Naive thymus-derived CD4-positive, alpha-beta T cell (primary cell): ENCODE measurements at regions not wholly inside any gene's neighbourhood (a gene's known extent, or its start where the extent isn't known, plus 50 kb on each side); places are given as distances from the start of the nearest gene placed in this dataset.

ENCODE experiments used
- ATAC-seq: fragments of 150-1000 bp; cut with Tn5 transposase; 2 replicates; pipeline ENCODE4 v1.10.0; 2021; ENCODE audit warnings: mild to moderate bottlenecking, moderate library complexity
- CTCF ChIA-PET: fragments of 350-600 bp; sonication (Branson Sonifier 250); formaldehyde crosslinking; loops from one replicate; lab custom pipeline; 2021; ENCODE audit warnings: antibody characterized with exemption; lab: Charles Lee
- POLR2A ChIA-PET: fragments of 350-600 bp; sonication (Branson Sonifier 250); formaldehyde crosslinking; loops from one replicate; lab custom pipeline; 2021; ENCODE audit warnings: antibody characterized with exemption, inconsistent platforms; lab: Charles Lee
- DNase-seq, 9 donors: peaks; one replicate each; pipeline versions ENCODE4 v3.0.0 to v3.0.0-alpha.2; 2020 to 2022; ENCODE audit warnings: mixed read lengths in 1 of 9
- H3K27ac ChIP-seq: one replicate; pipeline ENCODE4 v1.7.0; 2013; ENCODE audit warnings: mild to moderate bottlenecking, low read depth, low read length, moderate library complexity
- H3K27me3 ChIP-seq, 2 donors: one replicate each; pipeline ENCODE4 v1.7.0; 2013; ENCODE audit warnings: low read length in 2 of 2, mild to moderate bottlenecking in 2 of 2, moderate library complexity in 2 of 2; ENCODE audit not compliant: control insufficient read depth in 2 of 2, insufficient read depth in 2 of 2
- H3K36me3 ChIP-seq, 3 experiments: 1 replicate in 2 of 3; 2 replicates in 1 of 3; pipeline ENCODE4 v1.7.0; 2013; ENCODE audit warnings: low read length in 3 of 3, mild to moderate bottlenecking in 3 of 3, moderate library complexity in 1 of 3; ENCODE audit not compliant: insufficient read depth in 3 of 3, control insufficient read depth in 2 of 3
- H3K4me1 ChIP-seq, 2 donors: one replicate each; pipeline ENCODE4 v1.7.0; 2013; ENCODE audit warnings: low read length in 2 of 2, mild to moderate bottlenecking in 2 of 2, moderate library complexity in 1 of 2; ENCODE audit not compliant: control insufficient read depth in 2 of 2, insufficient read depth in 2 of 2
- H3K4me3 ChIP-seq: 2 replicates; pipeline ENCODE4 v1.7.0; 2013; ENCODE audit warnings: mild to moderate bottlenecking, low read length
- H3K9me3 ChIP-seq, 3 experiments: 1 replicate in 2 of 3; 2 replicates in 1 of 3; pipeline ENCODE4 v1.7.0; 2013; ENCODE audit warnings: low read length in 3 of 3; ENCODE audit not compliant: control insufficient read depth in 2 of 3
- H3K27ac Mint-ChIP-seq, 9 donors: one replicate each; pipeline ENCODE4 v1.8.0; 2020 to 2022; ENCODE audit warnings: mixed read lengths in 9 of 9, mild to moderate bottlenecking in 8 of 9, moderate library complexity in 5 of 9, inconsistent platforms in 2 of 9
- H3K27me3 Mint-ChIP-seq, 5 donors: one replicate each; pipeline ENCODE4 v1.8.0; 2021 to 2022; ENCODE audit warnings: mixed read lengths in 5 of 5, mild to moderate bottlenecking in 1 of 5
- H3K36me3 Mint-ChIP-seq, 5 donors: one replicate each; pipeline ENCODE4 v1.8.0; 2020 to 2022; ENCODE audit warnings: mixed read lengths in 5 of 5, mild to moderate bottlenecking in 3 of 5, inconsistent platforms in 1 of 5
- H3K4me1 Mint-ChIP-seq, 7 donors: one replicate each; pipeline ENCODE4 v1.8.0; 2020 to 2022; ENCODE audit warnings: mixed read lengths in 7 of 7, mild to moderate bottlenecking in 3 of 7, inconsistent platforms in 1 of 7
- H3K4me3 Mint-ChIP-seq, 10 donors: one replicate each; pipeline ENCODE4 v1.8.0; 2020 to 2022; ENCODE audit warnings: mild to moderate bottlenecking in 10 of 10, mixed read lengths in 10 of 10, moderate library complexity in 6 of 10, inconsistent platforms in 2 of 10
- H3K9me3 Mint-ChIP-seq, 11 donors: one replicate each; pipeline ENCODE4 v1.8.0; 2020 to 2022; ENCODE audit warnings: mixed read lengths in 11 of 11, mild to moderate bottlenecking in 4 of 11, inconsistent platforms in 1 of 11, moderate library complexity in 1 of 11
- intact Hi-C, 2 donors: fragments of 100-400 bp; cut with micrococcal nuclease; formaldehyde crosslinking; loops; one replicate each; pipeline ENCODE4 v1.15.1; 2023

DNA sequence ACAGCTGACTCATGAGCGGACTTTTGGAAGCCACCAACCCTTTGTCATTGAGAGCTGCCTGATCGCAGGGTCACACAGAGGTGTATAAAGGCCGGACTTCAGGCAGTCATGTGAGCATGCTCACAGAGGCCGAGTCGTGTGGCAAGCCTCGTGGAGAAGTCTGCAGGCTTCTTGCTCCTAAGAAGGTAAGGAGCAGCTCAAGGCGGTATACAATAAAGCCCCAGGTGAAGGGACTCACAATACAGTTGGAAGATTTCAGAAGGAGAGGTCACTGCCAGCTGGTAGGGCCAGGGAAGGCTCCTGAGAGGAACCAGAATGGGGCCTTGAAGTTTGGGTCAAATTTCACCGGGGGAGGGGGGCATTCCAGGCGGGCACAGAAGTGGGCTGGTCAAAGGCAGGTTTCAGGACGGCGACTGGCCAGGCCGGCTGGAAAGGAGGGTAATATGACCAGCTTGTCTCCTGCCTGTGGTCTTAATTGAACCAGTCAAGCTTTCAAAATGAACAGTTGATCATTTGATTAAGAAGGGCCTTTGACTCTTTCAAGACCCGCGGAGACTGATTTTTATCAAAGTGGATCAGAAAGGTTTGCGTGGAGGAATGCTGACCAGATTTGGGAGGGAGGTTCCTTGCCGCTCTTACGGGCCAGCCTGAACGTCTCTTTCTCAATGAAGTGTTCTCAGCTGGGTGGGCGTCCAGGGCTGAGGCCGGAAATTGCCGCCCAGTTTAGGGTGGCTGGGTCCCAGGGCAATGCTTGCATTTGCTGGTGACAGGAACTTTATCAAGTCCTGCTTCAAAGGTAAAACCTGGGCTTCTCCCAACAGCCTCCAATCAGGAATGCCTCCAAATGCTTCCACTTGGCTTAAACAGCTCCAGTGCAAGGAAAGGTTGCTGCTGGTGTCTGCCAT lies 178.6 kb downstream of the EMX2 start:
- ChIA-PET POLR2A (no interaction called here), CTCF (no interaction called here)
- Histone ChIP-seq H3K27ac (no peak overlapping the region), H3K27me3 (peaks cover 0 to 4% of the 10 kb centered on the region in 2 donors), H3K9me3 (no peaks in the 10 kb centered on the region), H3K36me3 (no peaks in the 10 kb centered on the region), H3K4me1 (no peaks in the 10 kb centered on the region), H3K4me3 (no peak overlapping the region)
- Mint-ChIP-seq H3K4me1 (no peaks in the 10 kb centered on the region), H3K27ac (no peak overlapping the region), H3K4me3 (no peak overlapping the region), H3K36me3 (no peaks in the 10 kb centered on the region), H3K9me3 (peaks cover 0 to 7% (median 0%) of the 10 kb centered on the region in 11 donors), H3K27me3 (peaks cover 15 to 35% (median 30%) of the 10 kb centered on the region in 5 donors)
- no peak for ATAC-seq
- intact Hi-C loops = no loop called here
- no peak for DNase-seq

DNA sequence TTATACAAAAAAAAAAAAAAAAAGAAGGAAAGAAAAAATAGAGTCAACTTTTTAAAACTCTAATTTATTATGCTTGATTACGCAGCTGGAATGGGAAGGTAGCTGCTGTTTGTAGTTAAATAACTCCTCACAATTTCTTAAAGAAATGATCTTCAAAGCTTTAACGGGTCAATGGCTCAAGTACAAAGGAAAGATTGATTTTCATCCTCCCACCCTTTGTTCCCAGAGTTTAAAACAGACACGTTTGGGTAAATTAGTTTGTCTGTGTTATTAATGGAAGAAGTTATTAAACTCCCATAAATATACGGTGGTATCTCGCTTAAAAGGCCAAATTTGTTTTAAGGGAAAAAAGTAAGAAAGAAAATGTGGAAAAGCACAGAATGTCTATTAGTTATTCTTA lies 179.3 kb downstream of the EMX2 start:
- Mint-ChIP-seq H3K27me3 (peaks cover 15 to 35% (median 30%) of the 10 kb centered on the region in 5 donors), H3K27ac (no peak overlapping the region), H3K4me1 (no peaks in the 10 kb centered on the region), H3K9me3 (peaks cover 0 to 7% (median 0%) of the 10 kb centered on the region in 11 donors), H3K4me3 (no peak overlapping the region), H3K36me3 (no peaks in the 10 kb centered on the region)
- no peak overlapping the region for H3K4me3 ChIP-seq
- peaks cover 0 to 4% of the 10 kb centered on the region in 2 donors for H3K27me3 ChIP-seq
- no peaks in the 10 kb centered on the region for H3K9me3 ChIP-seq
- POLR2A ChIA-PET = no interaction called here
- intact Hi-C loops = no loop called here
- CTCF ChIA-PET = no interaction called here
- ATAC-seq (no peak), DNase-seq (no peak)
- H3K27ac ChIP-seq = no peak overlapping the region
- no peaks in the 10 kb centered on the region for H3K4me1 ChIP-seq
- H3K36me3 ChIP-seq = no peaks in the 10 kb centered on the region

DNA sequence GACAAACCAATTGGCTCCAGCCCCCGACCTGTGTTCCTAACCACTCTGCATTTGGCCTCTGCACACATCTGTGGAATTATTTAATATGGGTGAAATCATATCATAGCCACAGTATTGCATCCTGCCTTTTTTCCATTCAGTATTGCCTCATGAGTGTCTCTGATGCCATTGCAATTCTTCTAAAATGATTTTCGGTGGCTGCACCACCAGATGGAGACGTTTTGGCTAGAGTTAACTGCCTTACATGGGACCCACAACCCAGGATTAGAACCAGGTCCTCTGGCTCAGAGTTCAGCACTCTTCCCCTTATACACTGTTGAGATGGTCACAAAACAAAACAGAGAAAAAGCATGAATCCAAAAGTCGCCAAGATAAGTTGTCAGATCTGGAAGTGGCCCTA lies 180.8 kb downstream of the EMX2 start:
- Histone ChIP-seq H3K27ac (no peak overlapping the region), H3K9me3 (no peaks in the 10 kb centered on the region), H3K4me3 (no peak overlapping the region), H3K36me3 (no peaks in the 10 kb centered on the region), H3K4me1 (no peaks in the 10 kb centered on the region), H3K27me3 (peaks cover 0 to 4% of the 10 kb centered on the region in 2 donors)
- intact Hi-C loops = no loop called here
- no peak overlapping the region for H3K4me3 Mint-ChIP-seq
- H3K36me3 Mint-ChIP-seq = no peaks in the 10 kb centered on the region
- no peak for DNase-seq
- ATAC-seq = no peak
- peaks cover 0 to 7% (median 0%) of the 10 kb centered on the region in 11 donors for H3K9me3 Mint-ChIP-seq
- H3K27me3 Mint-ChIP-seq = peaks cover 20 to 44% (median 26%) of the 10 kb centered on the region in 5 donors
- H3K4me1 Mint-ChIP-seq = no peaks in the 10 kb centered on the region
- POLR2A ChIA-PET = no interaction called here
- H3K27ac Mint-ChIP-seq = no peak overlapping the region
- CTCF ChIA-PET = no interaction called here

DNA sequence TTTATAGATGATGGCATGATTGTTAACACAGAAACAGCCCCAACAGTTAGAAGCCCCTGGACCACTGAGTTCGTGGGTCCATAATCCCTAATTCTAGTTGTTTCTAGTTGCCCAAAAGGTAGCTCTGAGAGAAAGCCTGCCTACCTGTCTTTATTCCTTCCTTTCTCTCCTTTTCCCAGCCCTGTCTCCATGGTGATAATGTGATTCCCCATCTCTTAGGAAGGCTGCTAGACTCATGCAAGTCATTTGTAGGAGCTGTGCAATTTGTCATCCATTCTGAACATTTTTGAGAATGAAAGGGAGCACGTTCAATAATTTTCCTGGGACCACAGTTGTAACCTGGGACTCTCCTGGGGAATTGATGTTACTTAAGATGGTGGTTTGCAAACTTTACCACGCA lies 183.4 kb downstream of the EMX2 start:
- intact Hi-C loops = no loop called here
- H3K27me3 ChIP-seq = no peaks in the 10 kb centered on the region
- no peaks in the 10 kb centered on the region for H3K9me3 ChIP-seq
- H3K4me1 ChIP-seq = no peaks in the 10 kb centered on the region
- H3K27ac ChIP-seq = no peak overlapping the region
- Mint-ChIP-seq H3K4me3 (no peak overlapping the region), H3K4me1 (no peaks in the 10 kb centered on the region), H3K27ac (no peak overlapping the region), H3K9me3 (peaks cover 0 to 7% (median 0%) of the 10 kb centered on the region in 11 donors), H3K27me3 (peaks cover 18 to 46% (median 38%) of the 10 kb centered on the region in 5 donors), H3K36me3 (no peaks in the 10 kb centered on the region)
- H3K4me3 ChIP-seq = no peak overlapping the region
- no peak for DNase-seq
- ChIA-PET CTCF (no interaction called here), POLR2A (no interaction called here)
- no peak for ATAC-seq
- H3K36me3 ChIP-seq = no peaks in the 10 kb centered on the region

DNA sequence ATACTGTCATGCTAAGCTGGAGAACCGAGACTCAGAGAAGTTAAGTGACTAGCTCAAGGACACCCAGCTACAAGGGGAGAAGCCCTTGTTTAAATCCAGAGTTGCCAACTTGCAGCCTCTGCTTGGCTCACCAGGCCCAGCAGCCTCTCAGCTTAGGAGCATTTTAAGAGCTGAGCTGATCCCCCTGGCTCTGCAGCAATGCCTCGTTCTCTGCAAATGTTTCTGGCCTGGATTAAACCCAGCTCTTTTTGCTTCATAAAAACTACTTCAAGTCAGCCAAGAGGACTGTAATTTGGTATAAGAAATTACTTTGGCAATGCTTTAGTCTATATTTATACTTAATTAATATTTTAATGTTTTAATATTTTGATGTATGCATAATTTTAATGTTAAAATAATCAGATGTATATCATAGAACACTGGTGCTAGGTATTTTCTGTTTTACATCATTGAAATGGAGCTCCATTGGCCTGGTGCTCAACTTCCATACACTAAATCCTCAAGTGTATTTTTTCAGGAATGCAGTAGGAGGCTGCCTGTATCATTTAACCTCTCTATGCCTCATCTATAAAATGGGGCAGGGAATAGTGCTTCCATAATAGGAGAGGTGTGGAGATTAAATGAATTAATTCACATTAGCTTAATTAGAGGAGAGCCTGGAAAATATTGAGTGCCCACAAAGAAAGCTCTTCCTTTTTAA lies 184.2 kb downstream of the EMX2 start:
- intact Hi-C loops = no loop called here
- no peak overlapping the region for H3K4me3 ChIP-seq
- POLR2A ChIA-PET = no interaction called here
- no peaks in the 10 kb centered on the region for H3K4me1 ChIP-seq
- Mint-ChIP-seq H3K4me3 (no peak overlapping the region), H3K27ac (no peak overlapping the region), H3K9me3 (peaks cover 0 to 7% (median 0%) of the 10 kb centered on the region in 11 donors), H3K4me1 (no peaks in the 10 kb centered on the region), H3K27me3 (peaks cover 22 to 51% (median 42%) of the 10 kb centered on the region in 5 donors), H3K36me3 (no peaks in the 10 kb centered on the region)
- no peak overlapping the region for H3K27ac ChIP-seq
- H3K27me3 ChIP-seq = no peaks in the 10 kb centered on the region
- DNase-seq = no peak
- CTCF ChIA-PET = no interaction called here
- H3K36me3 ChIP-seq = no peaks in the 10 kb centered on the region
- no peaks in the 10 kb centered on the region for H3K9me3 ChIP-seq
- ATAC-seq = no peak

DNA sequence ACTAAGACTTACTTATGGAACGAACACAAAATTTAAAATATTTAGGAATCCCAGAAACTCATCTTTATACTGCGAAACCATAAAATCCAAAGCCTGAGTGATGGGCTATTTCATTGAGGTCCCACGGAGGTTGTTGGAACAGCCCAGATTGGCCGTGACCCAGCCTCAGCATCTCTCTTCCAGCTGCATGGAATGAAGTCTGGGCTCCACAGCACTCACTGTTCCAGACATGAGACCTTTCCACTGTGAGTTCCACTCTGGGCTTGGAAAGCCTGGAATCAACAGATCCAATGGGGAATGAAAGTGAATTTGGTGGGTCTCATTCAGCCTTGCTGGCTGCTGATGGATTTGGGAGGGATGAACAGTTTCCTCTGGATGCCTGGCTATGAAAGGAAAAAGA lies 184.9 kb downstream of the EMX2 start:
- ATAC-seq (no peak), DNase-seq (no peak)
- no peaks in the 10 kb centered on the region for H3K4me1 ChIP-seq
- peaks cover 25 to 52% (median 46%) of the 10 kb centered on the region in 5 donors for H3K27me3 Mint-ChIP-seq
- H3K36me3 Mint-ChIP-seq = no peaks in the 10 kb centered on the region
- H3K9me3 ChIP-seq = no peaks in the 10 kb centered on the region
- H3K9me3 Mint-ChIP-seq = peaks cover 0 to 3% (median 0%) of the 10 kb centered on the region in 11 donors
- H3K4me1 Mint-ChIP-seq = no peaks in the 10 kb centered on the region
- no peak overlapping the region for H3K4me3 ChIP-seq
- POLR2A ChIA-PET = no interaction called here
- no peak overlapping the region for H3K27ac ChIP-seq
- no peak overlapping the region for H3K27ac Mint-ChIP-seq
- H3K27me3 ChIP-seq = no peaks in the 10 kb centered on the region
- CTCF ChIA-PET = no interaction called here
- intact Hi-C loops = no loop called here
- no peak overlapping the region for H3K4me3 Mint-ChIP-seq
- H3K36me3 ChIP-seq = no peaks in the 10 kb centered on the region
